GM18517 (cell line): ENCODE measurements at regions not wholly inside any gene's neighbourhood (a gene's known extent, or its start where the extent isn't known, plus 50 kb on each side); places are given as distances from the start of the nearest gene placed in this dataset.

Experiments used
- ATAC-seq: cut with Tn5 transposase; IDR thresholded peaks from one replicate; pipeline ENCODE4 v1.9.1; 2021; ENCODE audit warnings: mild to moderate bottlenecking, moderate library complexity; ENCODE audit not compliant: unreplicated experiment

DNA sequence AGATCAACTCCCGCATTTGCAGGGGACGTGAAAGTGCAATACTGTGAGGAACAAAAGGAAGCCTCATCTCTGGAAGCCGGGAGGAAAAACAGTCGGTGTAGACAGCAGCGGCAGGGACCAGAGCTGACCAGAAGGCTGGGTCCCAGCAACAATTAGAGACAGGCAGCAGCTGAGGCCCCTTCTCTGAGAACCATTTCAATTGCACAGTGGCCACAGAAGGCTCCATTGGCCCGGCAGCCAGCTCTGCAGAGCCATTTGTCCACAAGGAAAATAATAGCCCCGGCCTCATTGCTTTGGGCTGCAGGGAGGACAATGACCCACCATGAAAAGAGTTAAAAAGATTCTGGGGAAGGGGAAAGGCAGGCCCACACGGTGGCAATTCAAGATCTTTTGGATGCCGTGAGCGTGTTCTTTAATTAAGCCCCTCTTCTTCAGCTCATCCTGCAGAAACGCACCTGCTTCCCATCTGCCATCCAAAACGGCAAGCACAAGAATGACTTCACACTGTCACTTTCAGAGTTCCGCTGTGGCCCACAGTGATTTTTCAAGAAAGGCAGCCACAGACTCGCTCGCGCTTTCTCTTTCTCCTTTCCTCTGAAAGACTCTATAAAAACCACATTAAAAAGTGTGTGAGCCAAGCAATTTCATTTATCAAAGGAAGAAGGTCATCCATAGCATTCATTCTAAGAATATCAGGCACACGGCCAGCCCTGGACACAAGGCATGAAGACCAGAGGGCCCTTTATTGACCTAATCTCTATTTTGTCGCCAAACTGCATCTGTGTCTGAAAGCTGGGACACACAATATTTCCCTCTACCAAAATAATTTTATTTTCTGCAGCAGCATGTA is 293.6 kb downstream of the SOX11 start:
- ATAC-seq: no peak

DNA sequence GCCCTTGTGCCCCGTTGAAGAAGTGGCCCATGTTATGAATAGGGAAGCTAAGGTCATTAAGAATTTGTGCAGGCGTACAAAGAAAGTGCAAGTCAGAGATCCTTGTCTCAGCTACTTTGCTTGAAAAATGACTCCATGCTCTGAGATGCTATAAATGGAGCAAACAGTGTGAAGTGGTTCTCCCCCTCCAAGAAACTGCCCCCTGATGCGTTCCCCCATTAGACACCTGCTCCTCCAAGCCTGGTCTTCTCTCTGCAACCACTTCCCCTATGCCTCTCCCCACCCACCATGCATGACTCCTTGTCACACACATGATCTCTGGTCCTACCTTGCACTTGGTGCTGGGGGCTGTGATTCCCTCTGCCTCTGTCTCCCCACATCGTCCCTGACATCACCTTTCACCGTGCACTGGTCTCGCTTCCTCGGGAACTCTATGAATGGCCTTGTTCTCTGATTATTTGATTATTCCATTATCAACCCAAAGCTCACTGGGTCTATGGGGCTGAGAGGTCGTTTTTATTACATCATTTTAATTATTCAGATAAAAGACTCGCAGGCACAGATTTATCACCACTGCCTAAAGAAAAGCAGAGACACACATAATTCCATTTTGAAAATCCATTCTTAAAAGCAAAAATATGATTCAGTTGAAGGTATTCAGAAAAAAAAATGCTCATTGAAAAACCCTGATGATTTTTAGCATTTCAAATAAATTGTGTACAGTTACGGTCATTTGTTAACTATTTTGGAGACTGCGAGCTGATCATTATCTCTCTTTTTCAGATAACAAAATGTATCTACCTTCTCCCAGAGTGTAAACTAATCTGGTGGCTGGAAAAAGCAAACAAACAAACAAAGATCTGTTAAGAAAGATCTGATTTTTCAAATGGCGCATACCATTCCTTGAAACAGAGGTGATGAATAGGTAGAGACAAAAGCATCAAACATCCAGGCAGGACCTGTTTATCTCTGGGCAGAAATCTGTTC is 294.9 kb downstream of the SOX11 start:
- ATAC-seq: no peak

DNA sequence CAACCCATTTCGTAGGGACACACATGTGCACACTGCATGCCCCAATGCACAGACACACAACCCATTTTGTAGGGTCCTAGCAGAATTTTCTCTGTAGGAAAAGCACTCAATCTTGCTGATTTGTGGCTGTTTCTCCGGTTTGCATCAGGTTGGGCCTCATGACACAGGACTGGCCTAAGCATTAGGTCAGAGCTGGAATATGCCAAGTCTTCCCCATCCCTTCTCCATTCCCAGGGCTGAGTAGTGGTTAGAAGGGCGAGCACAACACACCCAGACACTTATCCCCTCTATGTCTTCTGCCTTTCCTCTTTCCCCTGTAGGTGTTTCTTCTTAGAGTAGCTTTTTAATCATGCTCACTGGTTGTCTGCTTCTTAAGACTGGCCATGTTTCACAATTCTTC is 295.9 kb downstream of the SOX11 start:
- ATAC-seq: no peak

DNA sequence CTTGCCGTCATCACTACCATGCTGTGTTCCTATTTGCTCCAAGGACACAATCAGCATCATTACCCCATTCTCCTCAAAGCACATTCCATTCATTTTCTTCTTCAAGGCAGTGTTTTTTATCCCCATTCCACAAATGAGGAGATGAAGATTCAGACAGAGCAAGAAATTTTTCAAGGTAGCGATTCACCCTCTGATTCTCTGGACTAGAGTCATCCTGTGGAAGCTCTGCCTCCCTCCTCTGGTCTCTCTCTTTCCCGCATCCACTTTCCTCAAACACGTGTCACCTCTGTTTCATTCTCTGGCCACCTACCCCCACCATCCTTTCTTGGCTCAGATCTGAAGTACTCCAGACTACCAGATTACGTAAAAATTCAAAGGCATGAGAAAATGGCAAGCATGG is 297.9 kb downstream of the SOX11 start:
- ATAC-seq: no peak

DNA sequence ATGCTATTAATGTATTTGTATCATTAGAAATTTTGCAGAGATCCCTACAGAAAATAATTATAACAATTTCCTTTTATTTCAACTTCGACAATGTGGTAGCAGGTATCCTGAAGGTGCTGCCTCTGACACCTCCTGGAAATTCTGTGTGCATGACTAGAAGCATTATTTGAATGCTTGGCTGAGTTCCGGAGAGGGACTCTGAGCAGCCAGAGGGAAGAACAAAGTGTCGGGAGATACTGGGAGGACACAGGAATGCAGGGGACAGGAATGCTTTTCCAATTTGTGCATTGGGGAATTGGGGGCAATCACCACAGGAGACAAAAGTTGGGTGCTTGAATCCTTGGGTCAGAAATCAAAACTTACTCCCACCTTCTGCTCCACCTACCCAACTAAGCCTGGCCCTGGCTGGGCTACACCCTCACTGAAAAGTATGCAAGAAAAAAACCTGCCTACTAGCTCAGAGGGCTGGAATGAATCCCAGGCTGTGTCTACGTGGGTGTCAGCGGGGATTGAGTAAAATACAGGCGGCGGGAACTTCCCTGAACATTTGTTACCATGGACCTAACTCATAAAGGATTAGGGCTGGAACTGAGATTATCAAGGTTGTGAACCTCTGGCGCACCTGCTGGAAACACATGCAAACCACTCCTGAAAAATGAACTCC is 299.3 kb downstream of the SOX11 start:
- no peak for ATAC-seq

DNA sequence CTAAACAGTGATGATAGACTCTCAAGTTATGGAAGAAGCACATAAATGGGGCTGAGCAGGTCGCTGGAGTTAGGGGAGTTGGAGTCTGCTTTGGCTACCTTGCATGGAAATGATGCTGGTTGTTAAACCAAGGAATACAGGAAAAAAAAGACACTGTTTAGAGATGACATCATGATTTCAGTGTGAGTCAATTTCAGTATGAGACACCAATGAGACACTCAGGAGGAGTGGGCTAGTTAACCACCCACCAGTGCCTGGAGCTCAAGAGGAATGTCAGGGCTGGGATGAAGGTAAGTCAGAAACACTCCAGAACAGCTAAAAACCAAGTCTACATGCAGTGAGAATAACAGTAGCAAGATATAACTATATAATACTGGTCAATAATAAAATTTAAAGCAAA is 303.6 kb downstream of the SOX11 start:
- no peak for ATAC-seq

DNA sequence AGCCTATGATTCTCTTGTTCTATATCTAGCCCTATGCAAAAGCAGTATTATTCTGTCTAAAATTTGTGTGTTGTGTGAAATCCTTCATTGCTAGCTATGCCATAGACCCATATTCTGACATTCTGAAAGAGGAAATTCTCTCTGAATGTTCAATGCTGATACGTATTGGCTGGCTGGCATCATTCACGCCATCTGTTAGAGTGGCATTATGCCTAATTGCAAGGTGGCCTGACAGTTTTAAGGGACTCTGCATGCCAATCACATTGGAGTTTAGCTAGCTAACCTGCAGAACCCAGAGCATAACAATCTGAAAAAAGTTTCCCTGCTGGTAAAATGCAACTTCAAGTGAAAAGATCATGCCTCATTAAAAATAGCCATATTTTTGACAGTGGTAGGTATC is 316.0 kb downstream of the SOX11 start:
- ATAC-seq: no peak

DNA sequence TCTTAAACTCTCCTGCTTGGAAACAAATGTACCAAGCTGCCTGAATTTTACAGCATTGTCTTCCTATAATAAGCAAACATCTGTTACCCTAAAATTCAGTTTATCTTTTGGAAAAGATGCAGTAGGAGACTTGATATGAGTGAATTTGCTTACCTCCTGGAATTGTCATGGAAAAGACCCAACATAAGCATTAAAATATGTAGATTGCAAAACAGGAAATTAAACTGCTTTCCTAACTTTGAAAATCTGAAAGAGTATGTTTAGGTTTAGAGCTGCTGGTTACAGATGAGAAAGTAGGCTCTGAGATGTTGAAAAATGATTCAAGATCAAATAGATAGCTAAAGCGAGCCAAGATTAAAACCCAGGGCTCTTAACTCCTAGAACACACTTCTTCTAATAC is 316.5 kb downstream of the SOX11 start:
- no peak for ATAC-seq

DNA sequence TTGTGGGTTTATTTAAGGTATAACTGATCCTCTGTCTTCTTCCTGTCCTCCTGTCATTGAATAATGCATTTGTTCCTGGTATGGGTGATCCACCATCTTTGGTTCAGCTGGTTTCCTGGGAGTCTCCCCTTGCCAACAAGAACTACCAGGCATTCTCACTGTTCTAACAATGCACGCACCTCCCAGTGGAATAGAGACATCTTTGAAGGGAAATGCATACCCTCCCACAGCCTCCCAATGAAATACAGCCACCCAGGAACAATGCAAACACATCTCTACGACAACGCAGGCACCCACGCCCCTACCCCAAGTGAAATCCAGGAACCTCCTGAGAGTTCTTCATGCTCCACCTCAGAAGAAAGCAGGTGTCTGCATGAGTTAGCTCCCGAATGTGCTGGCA is 318.0 kb downstream of the SOX11 start:
- ATAC-seq: no peak

DNA sequence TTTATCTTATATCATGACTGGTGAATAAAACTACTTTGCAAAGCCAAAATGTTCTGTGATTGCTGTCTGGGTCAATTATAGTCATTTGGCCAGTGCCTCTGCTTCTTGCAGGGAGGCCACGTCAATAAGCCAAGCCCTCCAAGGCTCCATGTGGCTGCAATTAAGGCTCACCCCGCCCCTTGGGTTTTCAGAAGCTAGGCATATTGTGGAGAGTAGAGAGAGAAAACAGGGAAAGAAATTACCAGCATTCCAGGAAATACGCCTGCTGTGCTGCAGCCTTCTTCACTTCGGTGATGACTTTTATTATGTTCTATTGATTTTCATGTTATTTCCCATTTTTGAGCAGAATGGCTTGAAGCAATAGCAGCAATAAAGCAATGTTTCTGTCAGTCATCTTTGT is 319.7 kb downstream of the SOX11 start:
- no peak for ATAC-seq

DNA sequence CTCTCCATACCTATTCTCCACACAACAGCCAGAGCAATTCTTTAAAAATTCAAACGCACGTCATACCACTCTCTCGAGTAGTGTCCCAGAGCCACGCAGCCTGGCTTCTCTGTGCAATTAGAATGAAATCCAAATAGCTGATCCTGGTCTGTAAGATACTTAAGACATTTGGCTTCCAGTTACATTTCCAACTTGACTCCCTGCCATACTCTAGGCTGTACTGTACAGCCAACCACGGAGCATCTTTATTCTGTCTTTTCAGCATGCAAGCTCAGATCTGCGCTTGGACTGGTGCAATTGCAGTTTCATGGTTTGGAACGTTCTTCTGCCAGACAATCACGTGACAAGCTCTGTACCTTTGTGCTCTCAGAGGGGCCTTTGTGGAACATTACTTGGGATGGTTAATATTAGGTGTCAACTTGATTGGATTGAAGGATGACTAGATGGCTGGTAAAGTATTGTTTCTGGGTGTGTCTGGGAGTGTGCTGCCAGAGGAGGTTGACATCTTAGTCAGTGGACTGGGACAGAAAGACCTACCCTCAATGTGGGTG is 325.6 kb downstream of the SOX11 start:
- no peak for ATAC-seq

DNA sequence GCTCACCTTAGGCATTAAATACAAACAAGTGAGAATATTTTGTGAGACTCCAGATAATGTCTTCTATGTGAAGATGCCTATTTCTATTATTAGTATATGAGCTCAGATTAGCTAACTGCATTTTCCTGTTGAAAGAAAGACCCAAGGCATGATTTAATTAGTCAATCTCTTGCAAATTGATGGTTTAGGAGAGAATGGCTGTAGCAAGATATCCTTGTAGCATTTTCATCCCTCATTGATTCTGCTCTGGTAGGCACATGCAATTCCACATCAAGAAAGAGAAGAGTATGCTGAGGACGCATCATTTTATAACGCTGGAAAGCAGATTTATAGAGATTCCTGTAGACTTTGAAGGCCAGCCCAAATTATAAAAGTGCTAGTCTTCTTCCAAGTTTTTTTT is 332.0 kb downstream of the SOX11 start:
- no peak for ATAC-seq

DNA sequence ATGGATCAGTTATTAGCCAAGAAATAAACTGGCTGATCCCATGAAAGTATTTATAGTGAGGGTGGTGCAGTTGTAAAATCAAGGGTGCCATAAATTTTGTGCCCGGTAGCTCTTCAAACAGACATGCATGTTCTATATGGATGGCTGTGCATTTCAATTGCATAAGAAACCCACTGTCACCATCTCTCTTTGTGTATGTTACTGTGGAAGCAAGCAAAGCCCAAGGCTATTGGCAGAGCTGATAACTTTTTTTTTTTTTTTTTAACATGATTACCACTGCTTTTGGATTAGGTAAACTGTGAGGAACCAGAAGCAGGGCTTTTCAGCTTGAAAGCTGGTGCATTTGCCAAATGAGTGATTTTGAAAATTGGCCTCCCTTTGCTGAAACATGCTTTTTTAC is 332.6 kb downstream of the SOX11 start:
- no peak for ATAC-seq

DNA sequence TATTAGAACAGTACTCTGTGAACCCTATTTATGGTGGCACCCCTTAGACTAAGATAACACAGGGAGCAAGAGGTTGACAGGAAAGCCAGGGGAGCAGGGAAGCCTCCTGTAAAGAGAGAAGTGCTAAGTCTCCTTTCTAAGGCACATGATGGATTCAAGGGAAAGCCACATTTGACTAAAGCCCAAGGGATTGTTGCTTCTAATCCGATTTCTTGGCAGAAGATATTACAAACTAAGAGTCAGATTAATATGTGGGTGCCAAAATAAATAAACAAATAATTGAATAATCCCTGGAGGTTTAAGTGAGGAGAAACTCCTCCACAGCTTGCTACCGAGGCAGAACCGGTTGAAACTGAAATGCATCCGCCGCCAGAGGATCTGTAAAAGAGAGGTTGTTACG is 333.2 kb downstream of the SOX11 start:
- no peak for ATAC-seq

DNA sequence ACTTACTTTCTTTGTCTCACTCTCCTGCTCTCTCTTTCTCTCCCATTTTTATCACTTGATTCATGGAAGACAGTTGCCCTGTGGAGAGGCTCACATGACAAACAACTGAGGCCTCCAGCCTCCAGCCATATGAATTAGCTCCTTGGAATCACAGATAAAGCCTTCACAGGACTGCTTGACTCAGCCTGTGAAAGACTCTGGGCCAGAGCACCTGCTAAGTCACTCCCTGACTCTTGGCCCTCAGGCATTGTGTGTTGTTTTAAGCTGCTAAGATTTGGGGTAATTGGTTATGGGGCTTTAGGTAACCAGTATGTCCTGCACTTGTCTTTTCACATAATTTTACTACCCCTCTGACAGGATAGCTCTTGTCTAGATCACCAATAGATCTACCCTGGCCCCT is 334.9 kb downstream of the SOX11 start:
- no peak for ATAC-seq

DNA sequence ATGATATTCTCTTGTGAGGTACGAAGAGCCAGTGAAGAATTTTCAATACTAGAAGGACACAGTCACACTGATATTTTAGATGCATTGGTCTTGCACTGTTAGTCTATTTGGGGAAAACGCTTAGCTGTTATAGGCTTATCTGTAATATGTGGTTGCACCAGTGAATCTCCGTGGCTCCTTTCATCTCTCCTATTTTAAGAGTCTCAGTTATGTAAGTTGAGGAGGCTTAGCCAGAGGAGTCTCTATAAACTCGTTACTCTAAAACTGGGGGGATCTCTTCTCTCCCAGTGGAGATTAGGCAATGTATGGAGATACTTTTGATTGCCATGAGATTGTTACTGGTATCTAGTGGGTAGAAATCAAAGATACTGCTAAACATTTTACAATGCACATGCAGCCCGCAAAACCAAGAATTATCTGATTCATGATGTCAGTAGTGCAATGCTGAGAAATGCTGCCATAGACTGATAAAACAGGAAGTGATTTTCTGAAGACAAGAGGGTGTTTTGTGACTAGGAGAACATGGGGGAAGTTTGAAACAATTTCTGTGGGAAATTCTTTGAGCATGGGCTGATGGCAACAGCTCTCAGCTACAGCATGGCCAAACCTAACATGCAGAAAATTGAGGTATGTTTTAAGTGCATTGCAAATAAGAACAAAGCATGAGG is 339.1 kb downstream of the SOX11 start:
- ATAC-seq: no peak

DNA sequence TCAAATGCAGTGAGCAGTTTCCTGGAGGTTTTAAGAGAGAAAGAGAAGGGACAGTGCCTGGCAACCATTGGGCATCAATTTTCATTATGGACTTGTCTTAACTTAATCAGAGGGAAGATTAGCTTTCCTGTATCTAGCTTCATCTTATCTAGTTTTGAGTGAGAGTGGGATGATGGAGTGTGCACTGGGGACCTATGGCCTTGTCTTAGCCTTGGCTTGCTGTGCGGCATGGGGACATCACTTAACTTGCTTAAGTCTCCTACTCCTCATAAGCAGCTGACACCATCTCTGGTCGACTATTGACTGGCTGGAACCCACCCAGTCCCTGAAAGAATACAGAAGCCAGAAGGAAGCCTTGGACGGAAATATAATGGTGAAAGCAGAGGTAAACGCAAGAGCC is 344.0 kb downstream of the SOX11 start:
- ATAC-seq: no peak

DNA sequence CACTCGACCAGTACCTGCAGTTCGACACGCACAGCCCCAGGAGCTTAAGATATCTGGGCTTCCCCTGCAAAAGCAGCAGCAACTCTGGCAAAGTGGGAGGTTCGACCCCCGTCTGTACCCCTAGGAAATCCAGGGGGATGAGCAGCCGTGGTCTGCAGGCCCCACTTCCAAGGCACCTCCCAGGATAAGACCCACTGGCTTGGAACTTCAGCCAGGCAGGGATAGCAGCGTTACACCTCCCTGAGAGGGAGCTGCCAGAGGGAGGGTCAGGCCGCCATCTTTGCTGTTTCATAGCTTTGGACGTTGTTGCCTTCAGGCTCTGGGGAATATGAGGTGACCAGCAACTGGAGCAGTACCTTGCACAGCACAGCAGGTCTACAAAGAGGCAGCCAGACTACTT is 351.1 kb downstream of the SOX11 start:
- ATAC-seq: no peak

DNA sequence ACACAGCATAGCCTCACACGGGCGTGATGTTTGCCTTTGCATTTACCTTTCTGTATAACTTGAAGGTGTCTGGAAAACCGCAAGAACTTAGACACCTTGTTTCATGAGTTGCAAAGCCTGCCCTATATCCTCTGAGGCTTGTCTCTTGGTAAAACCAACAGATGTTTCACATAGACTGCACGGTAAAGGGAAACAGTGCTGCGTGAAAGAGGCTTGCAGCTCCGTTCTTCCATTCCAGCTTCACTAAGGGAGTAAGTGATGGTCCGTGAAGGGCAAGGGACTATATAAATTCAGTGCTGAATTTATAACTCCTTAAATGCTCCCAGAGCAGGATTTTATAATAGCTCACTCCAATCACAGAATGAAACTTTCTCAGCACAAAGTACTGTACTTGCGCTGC is 360.5 kb downstream of the SOX11 start:
- no peak for ATAC-seq

DNA sequence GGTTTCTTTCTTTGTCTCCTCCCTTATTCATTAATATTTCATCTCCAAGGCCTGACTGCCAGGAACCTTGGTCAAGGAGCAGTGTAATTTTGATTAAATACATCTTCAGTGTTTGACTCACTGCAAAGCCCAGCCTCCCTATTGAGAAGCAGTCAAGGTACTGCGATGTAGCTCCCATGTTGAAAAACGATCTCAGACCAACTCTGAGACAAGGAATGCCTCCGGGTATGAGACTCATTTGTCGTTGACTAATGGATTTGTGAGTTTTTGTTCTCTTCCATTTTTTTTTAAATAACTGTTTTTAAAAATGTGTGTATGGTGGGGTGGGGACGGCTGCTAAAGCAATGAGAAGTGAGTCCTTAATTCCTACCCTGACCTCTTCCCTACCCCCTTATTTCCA is 361.6 kb downstream of the SOX11 start:
- ATAC-seq: no peak
